Jurkat, Clone E6-1 (cell line): ENCODE measurements at regions not wholly inside any gene's neighbourhood (a gene's known extent, or its start where the extent isn't known, plus 50 kb on each side); places are given as distances from the start of the nearest gene placed in this dataset.
"Not testable (repeated sequence)": the region's sequence is repeated elsewhere in the genome, so short reads cannot be mapped to it uniquely, and the experiment has no call there.

Experiments used
- DNase-seq: peaks from one replicate; pipeline ENCODE4 v3.0.0-alpha.2; 2011; ENCODE audit warnings: low read depth, low spot score
- H3K4me3 ChIP-seq: 2 replicates; pipeline ENCODE4 v1.5.1; 2011; ENCODE audit warnings: mild to moderate bottlenecking, low read length, control low read depth, moderate library complexity

- H3K4me3 ChIP-seq, result peak overlapping the region; percentile 27
Observed at GRCh38 chr2:113551637-113552318, 53.3 kb downstream of the FOXD4L1 start.

GRCh38 chr2:113559820-113560219, 61.4 kb downstream of the FOXD4L1 start:
- not testable (repeated sequence) for DNase-seq, H3K4me3 ChIP-seq

More at GRCh38 chr2:113551637-113552318, 53.3 kb downstream of the FOXD4L1 start:
- DNase-seq, result peak; percentile 62

- DNase-seq, H3K4me3 ChIP-seq: not testable (repeated sequence)
Observed at GRCh38 chr2:113562662-113563061, 64.2 kb downstream of the FOXD4L1 start.

DNA sequence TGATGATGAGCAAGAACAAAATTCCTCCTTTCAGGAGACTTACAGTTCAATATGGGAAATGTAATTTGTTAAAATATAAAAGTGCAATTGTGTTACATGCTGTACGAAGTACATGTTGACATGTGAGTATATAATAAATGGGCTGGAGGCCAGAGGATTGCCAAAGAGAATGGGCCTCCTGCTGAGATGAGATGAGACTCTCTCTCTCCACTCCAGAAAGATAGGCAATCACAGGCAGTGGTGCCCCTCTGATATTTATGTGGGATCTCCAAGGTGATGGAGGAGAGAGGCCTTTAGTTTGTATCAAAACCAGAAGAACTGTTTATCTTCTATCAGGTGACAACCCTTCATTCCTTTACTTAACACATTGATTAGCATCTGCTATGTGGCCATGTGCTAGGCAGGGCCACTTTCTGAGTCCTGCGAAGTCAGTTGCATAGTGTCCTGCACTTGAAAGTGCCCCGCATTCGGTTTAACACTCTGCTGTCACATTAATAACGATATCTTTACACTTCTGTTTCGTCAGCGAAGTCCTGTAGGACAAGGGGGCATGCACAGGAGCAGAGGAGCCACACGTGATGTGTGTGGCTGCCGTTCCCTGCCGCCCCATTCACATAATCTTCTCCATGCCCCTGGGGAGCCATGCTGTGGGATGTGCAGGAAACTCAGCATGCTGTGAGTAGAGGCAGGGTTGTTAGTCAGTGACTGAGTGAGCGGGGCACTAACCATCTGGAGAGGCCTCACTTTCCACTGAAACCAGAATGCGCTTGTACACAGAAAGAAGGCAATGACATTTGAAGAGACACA, 60.2 kb upstream of the RABL2A start:
- DNase-seq, H3K4me3 ChIP-seq: not testable (repeated sequence)

DNA sequence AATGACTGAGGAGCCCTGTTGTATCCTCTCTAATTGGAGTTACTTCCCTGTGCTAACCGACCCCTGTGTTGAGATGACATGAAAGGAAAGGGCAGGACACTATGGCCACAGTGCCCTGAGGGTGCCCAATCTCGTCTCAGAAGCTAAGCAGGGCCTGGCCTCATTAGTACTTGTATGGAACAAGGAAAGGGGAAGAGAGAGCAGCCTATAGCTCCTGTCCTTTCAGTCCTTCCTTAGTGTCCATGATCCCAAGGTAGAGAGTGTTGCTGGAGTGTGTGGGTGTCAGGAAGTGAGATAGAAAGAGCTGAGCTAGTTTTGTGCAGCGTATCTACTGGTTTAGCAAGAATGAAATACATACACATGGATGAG, 59.6 kb upstream of the RABL2A start:
- not testable (repeated sequence) for DNase-seq, H3K4me3 ChIP-seq

DNA sequence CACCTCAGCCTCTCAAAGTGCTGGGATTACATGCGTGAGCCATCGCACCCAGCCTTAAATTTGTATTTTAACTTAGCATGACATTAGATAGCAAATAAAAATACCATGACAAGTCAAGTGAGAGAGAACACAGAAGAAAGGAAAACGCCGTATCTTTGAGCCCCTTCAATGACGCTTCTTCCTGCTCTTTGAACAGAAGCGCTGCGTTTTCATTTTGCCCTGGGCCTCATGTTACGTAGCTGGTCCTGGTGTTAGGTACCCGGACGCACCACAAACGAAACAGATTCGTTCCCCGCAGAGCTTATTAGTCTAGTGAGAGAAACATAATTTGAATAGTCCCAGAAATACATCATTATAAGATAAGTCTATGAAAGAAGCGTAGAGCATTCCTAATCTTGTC, 58.8 kb upstream of the RABL2A start:
- not testable (repeated sequence) for H3K4me3 ChIP-seq, DNase-seq

- not testable (repeated sequence) for H3K4me3 ChIP-seq
Observed at GRCh38 chr2:113570082-113570481, 57.0 kb upstream of the RABL2A start.

GRCh38 chr2:113570509-113571009, 56.5 kb upstream of the RABL2A start:
- not testable (repeated sequence) for H3K4me3 ChIP-seq, DNase-seq

More at GRCh38 chr2:113570082-113570481, 57.0 kb upstream of the RABL2A start:
- not testable (repeated sequence) for DNase-seq

DNA sequence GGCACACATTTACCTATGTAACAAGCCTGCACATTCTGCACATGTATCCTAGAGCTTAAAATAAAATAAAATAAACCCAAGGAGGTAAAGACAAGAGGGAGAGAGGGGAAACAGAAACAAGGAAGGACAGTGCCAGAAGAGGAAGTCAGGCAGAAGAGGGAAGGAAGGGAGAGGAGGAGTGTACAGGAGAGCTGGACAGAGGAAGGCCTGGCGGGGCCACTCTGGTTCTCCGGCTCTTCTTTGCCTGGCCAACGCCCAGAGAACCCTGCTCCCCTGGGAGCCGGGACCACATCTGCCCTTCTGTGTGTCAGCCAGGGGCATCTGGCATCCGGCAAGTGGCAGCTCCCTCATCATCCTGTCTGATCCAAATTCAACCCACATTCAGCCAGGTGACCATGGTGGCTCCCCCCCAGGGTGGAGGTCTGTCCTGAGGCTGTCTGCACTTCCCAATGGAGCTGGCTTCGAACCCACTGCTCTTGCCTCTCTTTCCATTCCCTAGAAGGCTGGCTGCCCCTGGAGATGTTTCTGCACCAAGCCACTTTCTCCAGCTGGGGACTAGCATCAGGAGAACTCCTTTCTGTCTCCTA, 55.5 kb upstream of the RABL2A start:
- not testable (repeated sequence) for DNase-seq, H3K4me3 ChIP-seq

- not testable (repeated sequence) for DNase-seq, H3K4me3 ChIP-seq
Observed at GRCh38 chr2:113575721-113576120, 51.3 kb upstream of the RABL2A start.

GRCh38 chr2:113576353-113576752, 50.7 kb upstream of the RABL2A start:
- H3K4me3 ChIP-seq, DNase-seq: not testable (repeated sequence)
